H4 (cell line): ENCODE measurements at regions not wholly inside any gene's neighbourhood (a gene's known extent, or its start where the extent isn't known, plus 50 kb on each side); places are given as distances from the start of the nearest gene placed in this dataset.

Experiments used
- DNase-seq: peaks from one replicate; pipeline ENCODE4 v3.0.0-alpha.2; 2015; ENCODE audit warnings: low spot score

- no peak for DNase-seq
Observed at GRCh38 chr22:27679693-27680488, 121.7 kb downstream of the MN1 start.

- no peak for DNase-seq
Observed at GRCh38 chr22:27680636-27681035, 120.9 kb downstream of the MN1 start.

- no peak for DNase-seq
Observed at GRCh38 chr22:27681037-27681436, 120.5 kb downstream of the MN1 start.

GRCh38 chr22:27682437-27682836 lies 119.1 kb downstream of the MN1 start:
- DNase-seq: no peak

- DNase-seq: no peak
Observed at GRCh38 chr22:27684901-27685300, 116.7 kb downstream of the MN1 start.

- DNase-seq: no peak
Observed at GRCh38 chr22:27685515-27685914, 116.0 kb downstream of the MN1 start.

GRCh38 chr22:27685970-27686369 lies 115.6 kb downstream of the MN1 start:
- DNase-seq: no peak

- DNase-seq: peak; percentile 51
Observed at GRCh38 chr22:27686534-27686933, 115.0 kb downstream of the MN1 start.

GRCh38 chr22:27687984-27688545 lies 113.5 kb downstream of the MN1 start:
- peak; percentile 8 for DNase-seq

GRCh38 chr22:27689664-27690063 lies 111.9 kb downstream of the MN1 start:
- DNase-seq: no peak

GRCh38 chr22:27690599-27690998 lies 111.0 kb downstream of the MN1 start:
- no peak for DNase-seq

GRCh38 chr22:27692243-27692642 lies 109.3 kb downstream of the MN1 start:
- no peak for DNase-seq

- no peak for DNase-seq
Observed at GRCh38 chr22:27695925-27696324, 105.6 kb downstream of the MN1 start.

GRCh38 chr22:27697888-27698287 lies 103.7 kb downstream of the MN1 start:
- DNase-seq: no peak
